ENCODE measurements at regions not wholly inside any gene's neighbourhood (a gene's known extent, or its start where the extent isn't known, plus 50 kb on each side); places are given as distances from the start of the nearest gene placed in this dataset.

DNA sequence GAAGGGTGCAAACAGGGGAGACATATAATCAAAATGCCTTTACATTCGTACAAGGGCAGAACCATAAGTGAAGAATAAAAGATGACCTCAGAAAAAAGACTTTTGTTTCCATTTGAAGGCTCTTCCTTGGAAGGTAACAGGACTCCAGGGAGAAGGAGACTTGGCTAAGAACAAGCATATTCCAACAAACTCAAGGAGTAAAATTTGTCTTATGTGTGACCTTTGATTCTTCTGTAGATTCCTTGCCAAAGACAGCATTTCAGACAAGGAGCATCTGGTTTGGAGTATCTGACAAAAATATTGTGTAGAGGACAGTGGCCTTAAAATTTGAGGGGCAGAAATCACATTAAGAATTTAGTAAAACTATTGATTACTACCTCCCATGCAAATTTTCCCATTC lies 991.9 kb downstream of the FLRT2 start:
- DNase-seq (ENCODE audit: low read depth in 3 of 3) = no peak

GRCh38 chr14:86521031-86521730 lies 991.2 kb downstream of the FLRT2 start:
- no peak for DNase-seq (ENCODE audit: low read depth in 3 of 3)

GRCh38 chr14:86518298-86518697 lies 988.4 kb downstream of the FLRT2 start:
- no peak for DNase-seq (ENCODE audit: low read depth in 3 of 3)

DNA sequence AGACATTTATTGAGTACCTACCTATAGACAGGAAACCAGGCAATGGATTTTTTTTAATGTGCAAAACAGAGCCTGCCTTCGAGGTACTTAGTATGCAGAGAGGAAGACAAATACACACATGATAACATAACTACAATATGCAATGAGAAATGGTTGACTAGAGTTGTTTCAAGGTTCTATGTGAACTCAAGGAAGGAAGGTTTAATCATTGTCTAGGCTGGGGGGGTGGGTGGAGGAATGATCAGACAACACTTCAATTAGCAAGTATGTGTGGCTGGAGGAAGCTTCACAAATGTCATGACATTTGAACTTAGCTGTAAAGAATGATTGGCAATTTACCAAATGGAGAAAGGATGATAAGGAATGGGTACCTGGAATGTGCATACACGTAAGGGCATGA lies 985.3 kb downstream of the FLRT2 start:
- DNase-seq (ENCODE audit: low read depth in 3 of 3) = no peak

DNA sequence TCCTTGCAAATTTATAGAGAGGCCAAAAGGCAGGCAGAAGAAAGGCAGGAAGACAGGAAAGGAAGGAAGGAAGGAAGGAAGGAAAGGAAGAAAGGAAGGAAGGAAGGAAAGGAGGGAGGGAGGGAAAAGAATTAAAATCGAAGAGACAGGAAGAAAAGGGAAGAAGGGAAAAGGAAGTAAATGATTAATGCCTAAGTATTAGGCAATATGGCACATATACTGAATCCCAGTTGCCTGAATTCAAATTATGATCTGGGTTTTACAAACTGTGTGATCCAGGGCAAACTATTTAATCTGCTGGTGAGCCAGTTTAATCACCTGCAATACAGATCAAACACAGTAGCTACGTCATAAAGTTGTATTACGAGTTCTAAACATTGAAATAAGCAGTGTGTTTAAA lies 983.6 kb downstream of the FLRT2 start:
- DNase-seq (ENCODE audit: low read depth in 3 of 3) = no peak

- no peak for DNase-seq (ENCODE audit: low read depth in 3 of 3)
These were observed 983.1 kb downstream of the FLRT2 start for GRCh38 chr14:86513056-86513455.

DNA sequence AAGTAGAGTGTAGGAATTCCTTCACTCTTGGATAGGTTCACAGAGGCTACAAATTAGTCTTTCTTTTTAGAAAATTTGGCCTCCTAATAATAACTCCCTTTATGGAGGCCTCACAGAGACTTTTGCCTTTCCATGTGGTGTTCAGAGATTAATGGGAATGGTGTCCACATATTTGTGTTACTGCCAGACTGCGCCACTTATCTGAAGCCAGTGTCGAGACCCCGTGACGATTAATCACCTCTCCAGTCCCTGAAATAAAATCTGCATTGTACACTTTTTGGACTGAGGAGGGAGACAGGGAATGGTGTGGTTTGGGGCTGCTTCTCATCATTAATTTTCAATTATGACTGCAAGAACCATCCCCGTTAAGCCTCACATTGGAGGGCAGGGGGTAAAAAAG lies 980.5 kb downstream of the FLRT2 start:
- DNase-seq (ENCODE audit: low read depth in 3 of 3) = no peak

GRCh38 chr14:86505808-86506207 lies 975.9 kb downstream of the FLRT2 start:
- DNase-seq (ENCODE audit: low read depth in 3 of 3) = no peak

GRCh38 chr14:86501611-86502010 lies 971.7 kb downstream of the FLRT2 start:
- DNase-seq (ENCODE audit: low read depth in 3 of 3) = no peak

DNA sequence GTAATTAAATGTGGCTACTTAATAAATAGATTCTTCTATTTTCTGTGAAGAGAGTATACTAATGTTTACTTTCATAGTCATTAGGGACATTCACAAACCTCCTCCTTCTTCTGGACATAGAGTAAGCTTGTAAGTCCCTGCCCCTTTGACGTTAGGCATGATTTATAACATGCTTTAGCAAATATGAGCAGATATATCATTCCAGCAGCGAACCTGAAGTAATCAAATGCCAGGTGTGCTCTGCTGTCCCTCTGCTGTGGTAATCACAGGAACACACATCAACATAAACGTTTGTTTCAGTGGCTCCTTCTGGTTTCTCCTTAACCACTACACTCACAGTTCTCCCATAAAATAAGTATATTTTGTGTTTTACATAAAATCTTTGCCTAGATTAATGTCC lies 961.8 kb downstream of the FLRT2 start:
- no peak for DNase-seq (ENCODE audit: low read depth in 3 of 3)

GRCh38 chr14:86481104-86481503 lies 951.2 kb downstream of the FLRT2 start:
- DNase-seq (ENCODE audit: low read depth in 3 of 3) = no peak

DNA sequence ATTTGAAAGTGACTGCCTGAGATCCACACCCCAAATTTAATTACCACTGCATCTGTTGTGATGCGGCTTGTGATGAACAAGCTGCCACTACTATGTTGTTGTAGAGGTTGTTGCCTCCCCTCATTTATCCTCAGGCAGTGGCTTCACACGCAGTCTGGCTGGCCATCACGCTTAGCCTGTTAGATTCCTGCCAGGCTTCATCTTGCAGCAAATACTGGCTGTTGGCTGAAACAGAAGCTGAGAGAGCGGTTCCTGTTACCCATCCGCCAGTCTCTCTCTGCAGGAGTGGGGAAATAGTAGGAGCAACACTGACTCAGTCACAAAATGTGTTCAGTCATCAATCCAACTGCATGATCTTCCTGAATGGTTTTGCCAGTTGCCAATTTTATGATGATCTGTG lies 934.4 kb downstream of the FLRT2 start:
- DNase-seq (ENCODE audit: low read depth in 3 of 3) = no peak

DNA sequence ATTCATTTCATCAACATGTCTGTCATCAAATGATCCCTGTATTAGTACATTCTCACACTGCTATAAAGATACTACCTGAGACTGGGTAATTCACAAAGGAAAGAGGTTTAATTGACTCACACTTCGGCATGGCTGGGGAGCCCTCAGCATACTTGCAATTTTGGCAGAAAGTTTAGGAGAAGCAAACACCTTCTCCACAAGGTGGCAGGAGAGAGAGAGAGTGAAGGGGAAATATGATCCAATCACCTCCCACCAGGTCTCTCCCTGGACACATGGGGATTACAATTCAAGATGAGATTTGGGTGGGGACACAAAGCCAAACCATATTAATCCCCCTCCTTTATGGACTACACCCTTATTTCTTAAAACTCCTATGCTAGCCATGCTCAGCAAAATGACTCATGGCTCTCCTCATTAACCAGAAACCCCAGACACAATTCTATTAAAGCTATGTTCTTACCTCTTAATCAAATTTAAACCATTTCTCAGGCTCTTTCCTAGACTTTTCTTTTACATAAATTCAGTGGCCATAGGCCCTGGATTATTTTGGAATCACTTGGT lies 932.3 kb downstream of the FLRT2 start:
- DNase-seq (ENCODE audit: low read depth in 3 of 3) = no peak

- no peak for DNase-seq (ENCODE audit: low read depth in 3 of 3)
These were observed 927.7 kb downstream of the FLRT2 start for GRCh38 chr14:86457481-86458135.

DNA sequence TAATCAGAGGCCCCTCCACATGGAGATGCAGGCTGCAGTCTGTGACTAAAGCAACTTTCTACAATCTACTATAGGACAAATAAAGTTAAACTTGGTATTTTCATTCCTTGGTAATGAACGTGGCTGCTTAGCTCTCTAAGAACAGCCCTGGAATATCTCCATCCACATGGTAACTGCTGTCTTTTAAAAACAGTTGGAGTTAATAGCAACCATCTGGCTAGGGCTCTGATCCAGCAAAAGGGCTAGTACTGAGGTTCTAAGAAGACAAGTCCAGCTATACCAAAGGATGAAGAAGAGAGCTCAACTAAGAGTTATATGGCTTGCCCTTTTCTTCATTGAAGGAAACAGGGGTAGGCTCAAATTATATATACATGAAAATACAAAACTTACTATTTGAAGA lies 920.1 kb downstream of the FLRT2 start:
- DNase-seq (ENCODE audit: low read depth in 3 of 3) = no peak

GRCh38 chr14:86442135-86442534 lies 912.2 kb downstream of the FLRT2 start:
- no peak for DNase-seq (ENCODE audit: low read depth in 3 of 3)

DNA sequence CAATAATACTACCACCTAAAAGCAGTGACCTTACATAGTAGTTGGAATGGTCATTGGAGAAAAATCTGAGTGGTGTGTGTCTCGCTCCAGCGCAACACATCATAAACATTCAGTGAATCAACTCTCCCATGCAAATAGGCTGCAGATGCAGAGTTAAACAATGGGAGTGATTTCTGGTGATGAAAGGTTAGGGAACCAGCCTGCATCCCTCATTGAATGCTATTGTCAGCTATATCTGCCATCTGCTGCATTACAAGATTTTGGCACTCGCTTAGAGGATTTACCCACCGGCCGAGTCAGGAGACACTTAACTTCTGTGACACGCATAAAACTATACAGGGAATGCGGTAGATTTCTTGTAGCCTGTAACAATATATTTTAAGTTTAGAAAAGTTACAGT lies 900.9 kb downstream of the FLRT2 start:
- no peak for DNase-seq (ENCODE audit: low read depth in 3 of 3)

DNA sequence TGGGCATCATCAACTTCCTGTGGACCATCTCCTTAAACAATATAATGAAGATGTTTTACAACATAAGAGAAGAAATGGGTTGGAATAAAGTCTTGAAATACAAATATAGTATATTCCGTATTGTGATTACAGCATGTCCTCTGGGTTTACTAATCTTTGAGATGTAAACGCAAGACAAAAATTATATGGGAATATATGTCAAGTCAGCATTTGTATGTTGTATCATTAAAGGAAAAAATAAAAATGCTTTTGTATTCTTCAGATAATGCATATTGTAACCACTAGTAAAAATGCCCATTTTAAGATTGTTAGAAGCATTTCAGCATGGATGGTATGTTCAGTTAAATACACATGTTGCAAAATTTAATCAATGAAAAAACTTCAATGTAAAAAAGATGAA lies 893.3 kb downstream of the FLRT2 start:
- DNase-seq (ENCODE audit: low read depth in 3 of 3) = no peak

- DNase-seq (ENCODE audit: low read depth in 3 of 3) = no peak
These were observed 890.2 kb downstream of the FLRT2 start for GRCh38 chr14:86420131-86420530.

DNA sequence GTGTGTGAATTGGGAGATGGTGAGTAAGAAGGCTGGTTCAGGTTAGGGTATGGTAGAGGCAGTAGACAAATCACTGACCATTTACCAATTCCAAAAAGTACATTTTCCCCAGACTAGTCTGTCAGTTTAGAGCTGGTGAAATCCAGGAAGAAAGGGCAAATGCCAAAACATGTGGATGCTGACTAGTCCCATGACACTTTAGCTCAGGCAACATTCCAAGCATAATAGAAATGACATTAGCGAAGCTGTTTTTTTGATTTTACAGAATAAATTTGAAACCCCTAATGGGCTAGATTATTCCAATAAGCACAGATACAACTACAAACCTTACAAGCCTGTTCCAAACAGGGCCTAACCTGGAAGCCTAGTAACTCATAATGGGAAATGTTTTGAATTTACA lies 884.2 kb downstream of the FLRT2 start:
- no peak for DNase-seq (ENCODE audit: low read depth in 3 of 3)

GRCh38 chr14:86404989-86405649 lies 875.2 kb downstream of the FLRT2 start:
- no peak for DNase-seq (ENCODE audit: low read depth in 3 of 3)

DNA sequence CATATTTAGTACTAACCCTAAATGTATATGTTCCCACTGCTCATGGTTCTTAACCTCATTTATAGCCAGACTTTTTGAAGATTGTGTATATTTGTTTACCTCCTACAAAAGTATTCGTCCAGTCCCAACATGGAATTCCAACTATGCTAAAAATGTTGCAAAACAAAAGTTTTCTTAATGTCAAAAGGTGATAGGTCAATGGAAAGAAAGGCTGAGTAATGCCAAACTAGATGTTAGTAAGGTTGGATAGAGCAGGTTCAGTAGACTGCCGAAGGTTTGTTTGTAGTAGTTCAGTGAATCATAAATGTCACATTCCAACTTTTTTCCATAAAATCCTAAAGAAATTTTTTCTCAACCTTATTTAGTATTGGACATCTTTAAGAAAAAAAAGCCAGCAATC lies 874.5 kb downstream of the FLRT2 start:
- no peak for DNase-seq (ENCODE audit: low read depth in 3 of 3)

- DNase-seq (ENCODE audit: low read depth in 3 of 3) = no peak
These were observed 872.6 kb downstream of the FLRT2 start for GRCh38 chr14:86402545-86402944.

Data from stimulated activated CD4-positive, alpha-beta T cell treated with anti-CD3 and anti-CD28 coated beads, TNF-alpha, amount 100 ng/mL, for 48 hours (primary cell).